ENCODE measurements at regions not wholly inside any gene's neighbourhood (a gene's known extent, or its start where the extent isn't known, plus 50 kb on each side); places are given as distances from the start of the nearest gene placed in this dataset.

DNA sequence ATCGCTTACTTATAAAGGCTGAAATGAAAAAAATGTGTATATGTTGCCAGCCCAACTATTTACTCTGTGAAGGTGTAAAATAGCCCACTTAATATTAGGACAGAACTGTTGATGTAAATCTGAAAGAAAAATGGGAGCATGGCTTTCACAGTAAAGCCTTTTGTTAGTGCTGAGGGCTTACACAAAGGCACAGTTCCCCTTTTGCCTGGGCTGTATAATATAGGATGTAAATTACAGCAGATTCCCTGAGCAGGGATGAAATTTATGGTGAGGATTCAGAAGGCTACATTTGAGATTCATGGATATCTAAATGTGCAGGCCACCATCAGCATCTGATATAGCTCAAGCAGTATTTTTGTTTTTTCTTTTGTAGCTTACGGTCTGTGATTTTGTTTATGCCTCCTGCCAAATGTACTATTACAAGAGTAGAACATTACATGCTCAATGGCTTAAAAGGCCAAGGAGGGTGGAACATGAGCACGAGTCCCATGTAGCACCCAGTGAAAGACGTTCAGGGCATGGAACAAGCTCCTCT is 109.1 kb upstream of the ATP10A start:
- no peak for DNase-seq (ENCODE audit: low read depth)

DNA sequence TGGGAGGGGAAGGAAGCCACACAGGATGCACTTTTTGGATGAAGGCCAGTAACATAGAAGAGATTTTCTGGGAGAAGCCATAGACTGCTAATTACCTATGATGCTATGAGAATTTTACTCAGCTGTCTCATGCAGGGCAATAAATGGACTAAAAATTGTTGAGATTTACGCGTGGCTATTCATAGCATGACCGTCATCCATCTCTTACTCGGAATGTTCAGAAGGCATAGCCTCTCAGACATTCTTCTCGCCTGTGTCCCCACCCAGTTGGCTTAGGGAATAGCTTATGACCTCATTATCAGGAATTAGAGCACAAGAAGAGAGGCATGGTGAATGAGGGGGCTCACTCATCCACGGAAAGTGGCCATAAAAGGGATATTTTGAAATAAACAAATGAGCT is 107.9 kb upstream of the ATP10A start:
- peak; percentile 56 for DNase-seq (ENCODE audit: low read depth)

GRCh38 chr15:25969886-25970285 is 106.8 kb upstream of the ATP10A start:
- no peak for DNase-seq (ENCODE audit: low read depth)

GRCh38 chr15:25967116-25967515 is 104.0 kb upstream of the ATP10A start:
- DNase-seq (ENCODE audit: low read depth): no peak

DNA sequence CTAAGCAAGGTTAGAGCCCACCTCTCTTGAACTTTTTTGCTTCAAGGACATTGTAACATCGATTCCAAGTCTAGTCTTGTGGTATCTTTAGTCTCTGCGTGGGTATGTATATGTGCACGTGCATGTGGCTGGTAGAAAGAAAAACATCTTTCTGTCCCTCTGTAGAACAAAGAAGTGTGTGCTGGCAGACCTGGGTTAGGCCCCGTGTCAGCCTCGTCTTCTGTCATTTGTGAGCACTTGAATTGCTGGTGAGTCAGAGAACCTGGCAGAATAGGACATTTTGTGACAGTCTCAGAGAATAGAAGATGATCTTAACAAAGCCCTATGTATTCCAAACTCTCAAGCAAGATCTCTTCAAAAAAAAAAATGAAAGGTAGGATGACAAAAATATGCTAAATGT is 102.2 kb upstream of the ATP10A start:
- DNase-seq (ENCODE audit: low read depth): no peak

DNA sequence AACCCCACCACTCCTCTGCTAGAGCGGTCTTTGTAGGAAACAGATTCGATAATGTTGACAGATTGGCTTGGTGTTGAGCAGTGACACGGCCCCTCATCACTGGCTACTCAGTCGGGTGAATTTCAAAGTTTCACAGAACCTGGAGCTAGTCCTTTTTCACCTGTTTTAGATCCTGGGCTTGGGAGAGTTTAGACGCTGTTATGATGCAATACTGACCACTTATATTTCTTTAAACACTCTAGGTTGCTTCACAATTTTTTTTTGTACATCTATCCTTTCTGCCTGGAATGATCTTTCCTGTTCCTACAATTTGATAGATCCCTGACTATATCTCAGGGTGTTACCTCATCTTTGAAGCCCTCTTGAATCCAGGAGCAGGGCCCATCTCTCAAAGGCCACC is 97.1 kb upstream of the ATP10A start:
- no peak for DNase-seq (ENCODE audit: low read depth)

DNA sequence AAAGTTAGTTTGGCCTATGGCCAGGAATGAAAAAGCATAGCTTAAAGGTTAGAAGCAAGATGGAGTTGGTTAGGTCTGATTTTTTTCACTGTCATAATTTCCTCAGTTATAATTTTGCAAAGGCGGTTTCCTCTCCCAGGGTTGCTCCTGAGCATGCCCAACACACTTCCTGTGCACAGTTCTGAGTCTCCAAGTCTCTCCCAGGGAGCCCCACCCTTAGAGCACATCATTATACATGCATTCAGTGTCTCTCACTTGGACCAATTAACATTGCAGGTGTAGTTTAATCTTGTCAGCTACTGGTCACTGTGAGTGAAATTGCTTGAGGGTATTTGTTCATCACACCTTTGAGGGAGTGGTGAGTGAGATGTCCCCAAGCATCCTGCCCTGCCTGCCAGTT is 96.0 kb upstream of the ATP10A start:
- DNase-seq (ENCODE audit: low read depth): no peak

GRCh38 chr15:25955628-25956027 is 92.5 kb upstream of the ATP10A start:
- no peak for DNase-seq (ENCODE audit: low read depth)

DNA sequence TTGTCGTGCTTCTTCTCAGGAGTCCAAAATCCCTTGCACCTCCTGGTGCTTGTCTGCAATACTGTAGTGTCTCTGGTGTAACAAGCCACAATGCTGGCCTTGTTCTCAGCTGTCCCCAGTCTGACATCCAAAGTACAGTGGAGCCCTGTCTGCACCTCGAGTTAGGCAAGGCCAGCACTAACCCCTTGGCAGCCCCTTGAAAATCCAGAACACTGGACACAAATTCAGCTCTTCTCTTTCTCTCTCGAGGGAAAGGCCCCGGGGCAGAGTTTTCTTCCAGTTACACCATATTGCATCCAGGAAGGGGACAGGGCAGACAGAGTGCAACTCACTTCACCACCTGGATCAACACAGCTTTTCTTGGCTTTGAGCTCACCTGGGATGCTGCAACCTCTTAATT is 91.3 kb upstream of the ATP10A start:
- no peak for DNase-seq (ENCODE audit: low read depth)

- DNase-seq (ENCODE audit: low read depth): no peak
These were observed 86.9 kb upstream of the ATP10A start for GRCh38 chr15:25950014-25950413.

- DNase-seq (ENCODE audit: low read depth): peak; percentile 22
These were observed 84.5 kb upstream of the ATP10A start for GRCh38 chr15:25947323-25948314.

GRCh38 chr15:25946241-25946805 is 83.2 kb upstream of the ATP10A start:
- no peak for DNase-seq (ENCODE audit: low read depth)

GRCh38 chr15:25944386-25944785 is 81.3 kb upstream of the ATP10A start:
- no peak for DNase-seq (ENCODE audit: low read depth)

DNA sequence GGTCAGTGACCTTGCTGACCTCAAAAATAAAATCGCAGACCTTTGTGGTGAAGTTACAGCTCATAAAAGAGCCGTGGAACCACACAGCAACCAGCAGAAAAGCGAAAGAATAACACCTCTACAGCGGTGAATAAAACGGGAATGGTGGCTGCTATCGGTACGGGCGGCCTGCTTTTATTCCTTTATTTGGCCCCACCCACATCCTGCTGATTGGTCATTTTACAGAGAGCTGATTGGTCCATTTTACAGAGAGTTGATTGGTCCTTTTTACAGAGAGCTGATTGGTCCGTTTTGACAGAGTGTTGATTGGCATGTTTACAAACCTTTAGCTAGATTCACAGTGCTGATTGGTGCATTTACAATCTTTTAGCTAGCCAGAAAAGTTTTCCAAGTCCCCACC is 80.7 kb upstream of the ATP10A start:
- no peak for DNase-seq (ENCODE audit: low read depth)

- DNase-seq (ENCODE audit: low read depth): no peak
These were observed 76.0 kb upstream of the ATP10A start for GRCh38 chr15:25939122-25939521.

GRCh38 chr15:25937796-25938195 is 74.7 kb upstream of the ATP10A start:
- DNase-seq (ENCODE audit: low read depth): no peak

DNA sequence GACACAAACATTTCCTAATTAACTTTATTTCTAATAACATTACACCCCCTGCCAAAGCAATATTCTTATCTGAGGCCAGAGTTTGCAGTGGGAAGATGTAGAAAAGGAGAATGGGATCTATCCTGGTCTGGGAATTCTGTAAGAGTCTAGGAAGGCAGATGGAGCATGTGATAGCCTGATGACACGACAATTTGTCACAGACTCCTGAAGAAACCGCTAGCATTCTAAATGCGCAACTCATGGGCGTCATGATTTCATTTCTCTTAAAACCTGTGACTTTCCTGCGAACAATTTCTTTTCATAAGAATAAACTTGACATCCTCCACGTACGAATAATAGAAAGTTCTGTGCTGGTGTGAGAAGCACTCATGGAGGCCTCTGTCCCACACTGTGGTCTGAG is 72.9 kb upstream of the ATP10A start:
- no peak for DNase-seq (ENCODE audit: low read depth)

DNA sequence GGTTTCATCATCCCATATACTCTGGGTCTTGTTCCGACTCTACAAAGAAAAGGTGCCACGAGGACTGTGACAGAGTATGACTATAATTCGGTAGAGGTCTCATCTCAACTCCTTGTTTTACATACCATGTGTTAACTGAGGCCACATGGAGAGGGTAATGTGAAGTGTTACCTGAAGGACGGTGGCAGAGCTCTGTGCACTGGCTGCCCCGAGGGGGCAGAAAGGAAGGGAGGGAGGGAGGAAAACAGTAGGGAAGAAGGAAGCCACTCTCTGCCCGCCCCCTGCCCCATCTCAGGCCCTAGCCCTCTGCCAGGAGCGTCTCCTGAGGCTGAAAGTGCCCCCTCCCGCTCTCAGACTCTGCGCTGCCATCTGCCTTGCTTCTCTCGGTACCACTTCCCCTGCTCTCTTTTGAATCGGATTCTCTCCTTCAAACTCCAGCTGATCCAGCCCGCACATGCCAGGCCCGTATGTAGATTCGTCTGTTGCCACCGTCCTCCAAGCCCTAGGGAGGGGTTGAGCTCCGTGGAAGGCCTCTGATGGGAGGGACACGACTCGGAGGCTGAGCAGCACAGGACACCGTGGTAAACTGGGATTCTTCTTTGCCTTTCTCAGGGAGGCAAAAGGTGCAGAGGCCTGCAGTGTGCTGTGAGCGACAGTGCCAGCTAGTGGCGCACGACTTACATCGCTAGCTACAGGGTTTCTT is 70.5 kb upstream of the ATP10A start:
- DNase-seq (ENCODE audit: low read depth): peak; percentile 75

DNA sequence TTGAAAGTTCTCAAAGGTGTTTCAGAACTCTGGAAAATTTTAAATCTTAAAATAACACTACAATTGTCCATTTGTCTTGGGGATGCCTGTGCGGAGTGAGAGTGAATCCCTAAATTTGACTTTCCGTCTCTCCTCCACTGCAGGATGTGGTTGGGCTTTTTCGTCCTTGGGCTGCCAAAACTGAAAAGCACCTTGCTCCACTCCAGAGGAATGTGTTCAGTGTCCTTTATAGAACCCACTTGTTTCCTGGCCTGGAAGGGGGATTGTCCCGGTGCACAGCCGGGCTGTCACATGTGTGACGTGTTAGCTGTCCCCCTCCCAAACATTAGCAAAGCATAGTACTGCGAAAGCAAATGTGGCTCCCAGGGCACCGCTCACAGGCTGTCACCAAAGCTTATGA is 69.6 kb upstream of the ATP10A start:
- no peak for DNase-seq (ENCODE audit: low read depth)

- no peak for DNase-seq (ENCODE audit: low read depth)
These were observed 68.7 kb upstream of the ATP10A start for GRCh38 chr15:25931851-25932250.

- no peak for DNase-seq (ENCODE audit: low read depth)
These were observed 67.8 kb upstream of the ATP10A start for GRCh38 chr15:25930931-25931330.

Data from myocyte (in vitro differentiated cells).